C1 segment of cervical spinal cord (tissue), 14 donors: ENCODE measurements at regions not wholly inside any gene's neighbourhood (a gene's known extent, or its start where the extent isn't known, plus 50 kb on each side); places are given as distances from the start of the nearest gene placed in this dataset.

Source experiments
- DNase-seq, 14 donors: peaks; one replicate each; lab custom pipeline; 2025; lab: John Stamatoyannopoulos, UW

DNA sequence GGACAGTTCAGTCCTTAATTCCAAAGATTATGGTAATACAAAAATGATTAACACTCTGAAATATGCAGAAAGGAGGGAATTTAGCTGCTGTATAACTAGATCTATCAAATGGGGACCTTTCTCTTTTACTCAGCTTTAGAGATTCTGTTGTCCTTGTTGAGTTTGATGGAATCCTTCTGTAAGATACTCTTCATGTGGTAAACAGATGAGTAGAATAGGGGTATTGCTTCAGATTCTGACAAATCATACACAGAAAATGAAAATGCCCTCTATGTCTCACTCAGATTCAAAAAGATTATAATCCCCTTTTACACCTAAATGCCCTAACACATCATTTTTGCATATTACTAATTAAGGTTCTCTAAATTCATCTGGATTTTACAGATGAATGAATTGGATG is 50.7 kb downstream of the ARHGAP35 start:
- no peak for DNase-seq

DNA sequence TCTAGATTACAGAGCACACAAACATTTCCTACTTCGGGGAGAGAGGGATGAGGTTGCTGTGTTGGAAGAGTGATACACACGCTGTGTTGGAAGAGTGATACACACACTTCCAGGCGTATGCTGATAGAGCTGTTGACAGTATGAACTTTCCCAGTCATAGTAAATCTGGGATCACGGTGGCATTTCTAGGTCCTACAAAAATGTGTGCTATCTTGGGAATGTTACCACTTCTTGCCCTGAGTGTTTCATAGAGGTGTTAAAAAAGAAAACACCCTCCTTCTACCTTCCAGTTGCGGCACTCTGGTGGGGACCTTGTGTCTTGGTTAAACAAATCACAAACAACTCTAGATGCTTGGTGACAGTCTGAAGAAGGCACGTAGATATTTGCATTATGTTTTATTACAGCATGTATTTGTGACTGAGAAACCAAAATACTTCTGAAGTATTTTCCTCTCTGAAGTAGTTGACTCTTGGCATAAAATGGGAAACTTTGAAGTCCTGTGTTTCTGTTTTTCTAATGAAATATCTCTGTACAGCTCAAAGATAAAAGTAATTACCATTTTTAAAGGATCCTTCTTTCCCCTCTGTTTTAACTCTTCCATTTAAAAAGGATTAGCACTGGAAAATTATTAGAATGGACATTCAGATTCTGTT is 52.5 kb downstream of the ARHGAP35 start:
- no peak for DNase-seq

DNA sequence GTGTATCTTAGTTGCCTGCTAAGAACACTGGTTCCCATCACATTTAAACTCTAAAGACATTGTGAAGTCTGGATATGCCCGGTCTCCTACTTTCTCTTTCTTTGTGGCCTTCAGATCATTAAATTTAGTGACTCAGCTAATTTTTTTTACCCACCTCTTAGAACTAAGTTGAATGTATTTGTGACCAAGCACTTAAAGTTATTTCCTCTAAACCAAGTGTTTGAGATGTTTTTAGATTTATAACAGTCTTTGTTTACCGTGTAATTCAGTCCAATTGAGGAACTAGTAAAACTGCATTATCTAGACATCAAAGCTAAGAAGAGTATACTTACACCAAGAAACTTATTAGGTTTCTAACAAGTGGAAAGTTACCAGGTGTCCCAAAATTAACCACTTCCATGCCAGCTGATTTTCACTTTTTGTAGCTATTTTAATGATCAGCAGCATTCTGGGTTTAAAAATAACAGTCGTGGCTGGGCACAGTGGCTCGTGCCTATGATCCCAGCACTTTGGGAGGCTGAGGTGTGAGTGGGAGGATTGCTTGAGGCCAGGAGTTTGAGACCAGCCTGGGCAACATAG is 53.1 kb downstream of the ARHGAP35 start:
- DNase-seq, result no peak

GRCh38 chr19:46915386-46915785 is 54.6 kb downstream of the ARHGAP35 start:
- no peak for DNase-seq

- DNase-seq, result no peak
Observed at GRCh38 chr19:46917002-46917401, 56.2 kb downstream of the ARHGAP35 start.

- DNase-seq, result no peak
Observed at GRCh38 chr19:46919324-46919723, 58.5 kb downstream of the ARHGAP35 start.

DNA sequence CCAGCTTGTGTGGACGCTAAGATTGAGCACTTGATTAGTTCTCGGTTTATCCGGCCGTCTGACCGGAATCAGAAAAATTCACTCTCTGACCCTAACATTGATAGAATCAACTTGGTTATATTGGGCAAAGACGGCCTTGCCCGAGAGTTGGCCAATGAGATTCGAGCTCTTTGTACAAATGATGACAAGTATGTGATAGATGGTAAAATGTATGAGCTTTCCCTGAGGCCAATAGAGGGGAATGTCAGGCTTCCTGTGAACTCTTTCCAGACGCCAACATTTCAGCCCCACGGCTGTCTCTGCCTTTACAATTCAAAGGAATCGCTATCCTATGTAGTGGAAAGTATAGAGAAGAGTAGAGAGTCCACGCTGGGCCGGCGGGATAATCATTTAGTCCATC is 59.6 kb downstream of the ARHGAP35 start:
- DNase-seq, result no peak

- DNase-seq, result no peak
Observed at GRCh38 chr19:46921071-46921470, 60.3 kb downstream of the ARHGAP35 start.

GRCh38 chr19:46922465-46922864 is 61.7 kb downstream of the ARHGAP35 start:
- peak in 1 of 14 donors; percentile 27 for DNase-seq

GRCh38 chr19:46924874-46925547 is 64.2 kb downstream of the ARHGAP35 start:
- DNase-seq, result peak in 4 of 14 donors; percentile 21 to 44 (median 32)

GRCh38 chr19:46925548-46925950 is 64.8 kb downstream of the ARHGAP35 start:
- DNase-seq, result peak in 2 of 14 donors; percentile 16 to 51

DNA sequence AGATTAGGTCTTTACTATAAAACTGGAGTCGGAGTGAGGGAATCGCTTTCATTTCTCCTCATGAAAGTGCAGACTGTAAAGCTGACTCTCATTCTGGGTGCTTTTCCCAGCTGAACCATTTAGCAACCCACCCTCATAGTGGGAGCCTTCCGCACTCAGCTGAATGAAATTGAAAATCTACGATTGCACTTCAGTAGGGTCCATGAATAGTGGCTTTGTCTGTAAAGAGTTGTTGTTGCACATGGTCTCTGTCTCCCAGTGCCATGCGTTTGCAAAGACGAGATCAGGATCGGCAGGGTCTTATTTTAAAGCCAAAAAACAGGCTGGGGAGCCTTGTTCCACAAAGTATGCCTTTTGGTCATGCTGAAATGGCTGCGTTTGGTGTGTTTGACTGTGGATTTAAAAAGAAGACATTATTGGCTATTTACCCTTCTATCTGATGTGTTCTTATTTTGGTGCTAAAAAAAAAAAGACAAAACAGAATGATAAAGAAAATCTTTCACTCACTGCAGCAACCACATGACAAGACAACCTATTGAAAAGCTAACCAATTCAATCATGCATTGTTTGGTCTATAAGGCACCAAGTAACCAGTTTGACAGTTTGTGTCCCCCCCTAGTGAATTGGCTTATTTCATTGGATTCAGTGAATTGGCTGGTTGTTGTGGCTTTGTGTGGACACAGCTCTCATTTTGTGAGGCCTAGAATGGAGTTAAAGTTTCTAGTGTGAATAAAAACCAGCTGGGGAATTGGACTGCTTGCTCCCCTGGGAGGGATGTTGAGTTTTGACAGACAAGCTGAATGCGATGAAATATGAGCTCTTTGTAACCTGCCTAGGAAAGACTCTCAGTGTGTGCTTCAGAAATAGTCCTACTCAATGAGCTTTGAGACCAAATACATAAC is 65.6 kb downstream of the ARHGAP35 start:
- peak in 11 of 14 donors; percentile 11 to 78 (median 43) for DNase-seq

- peak in 2 of 14 donors; percentile 41 to 55 for DNase-seq
Observed at GRCh38 chr19:46927106-46927505, 66.3 kb downstream of the ARHGAP35 start.

- DNase-seq, result no peak
Observed at GRCh38 chr19:46927893-46928292, 67.1 kb downstream of the ARHGAP35 start.

GRCh38 chr19:46928951-46929350 is 68.2 kb downstream of the ARHGAP35 start:
- DNase-seq, result no peak

GRCh38 chr19:46931202-46931601 is 70.4 kb downstream of the ARHGAP35 start:
- DNase-seq, result peak in 10 of 14 donors; percentile 12 to 56 (median 36)

DNA sequence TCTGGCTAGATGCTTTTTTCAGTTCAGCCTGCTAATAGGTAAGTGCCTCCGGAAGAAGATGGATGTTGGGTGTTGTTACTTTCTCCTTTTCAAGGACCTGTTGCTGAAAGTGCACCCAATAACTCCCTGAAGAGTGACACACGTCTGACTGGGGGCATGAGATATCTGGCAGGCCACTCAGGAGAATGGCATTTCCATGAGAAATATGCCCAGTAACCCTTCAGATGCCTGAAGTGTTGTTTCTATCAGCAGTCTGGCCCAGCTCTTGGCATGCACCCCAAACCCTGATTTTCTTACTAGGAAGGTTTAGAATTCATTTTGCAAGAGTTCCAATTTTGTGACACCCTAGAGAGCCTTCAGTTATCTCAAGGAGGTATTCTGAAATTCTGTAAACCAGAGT is 71.5 kb downstream of the ARHGAP35 start:
- DNase-seq, result no peak

DNA sequence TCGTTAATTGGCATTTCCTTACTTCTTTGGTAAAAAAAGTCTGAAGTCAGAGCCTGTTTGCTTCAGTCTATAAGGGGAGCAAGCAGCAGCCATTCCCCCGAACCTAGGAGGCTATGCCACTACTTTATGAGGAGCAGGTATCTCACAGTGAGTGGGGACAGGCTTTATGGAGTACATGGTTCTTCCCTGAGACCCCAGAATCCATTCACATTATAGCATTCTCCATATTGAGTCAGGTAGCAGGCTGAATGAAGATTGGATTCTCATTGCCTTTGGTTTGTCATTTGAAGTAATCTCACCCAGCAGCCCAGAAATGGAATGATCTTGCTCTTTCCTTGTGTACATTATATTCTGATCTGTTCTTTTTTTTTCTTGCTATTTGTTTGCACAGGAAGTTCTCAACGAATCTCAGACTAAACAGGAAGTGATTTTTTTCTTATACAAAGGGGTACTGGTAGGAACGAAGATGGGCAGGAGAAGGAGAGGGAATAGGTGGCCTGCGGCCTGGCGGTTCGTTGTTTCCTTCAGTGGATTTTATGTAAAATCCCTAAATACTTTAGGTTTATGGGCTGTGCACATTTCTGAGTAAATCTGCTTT is 74.4 kb downstream of the ARHGAP35 start:
- no peak for DNase-seq

- no peak for DNase-seq
Observed at GRCh38 chr19:46943150-46943946, 76.3 kb upstream of the NPAS1 start.

DNA sequence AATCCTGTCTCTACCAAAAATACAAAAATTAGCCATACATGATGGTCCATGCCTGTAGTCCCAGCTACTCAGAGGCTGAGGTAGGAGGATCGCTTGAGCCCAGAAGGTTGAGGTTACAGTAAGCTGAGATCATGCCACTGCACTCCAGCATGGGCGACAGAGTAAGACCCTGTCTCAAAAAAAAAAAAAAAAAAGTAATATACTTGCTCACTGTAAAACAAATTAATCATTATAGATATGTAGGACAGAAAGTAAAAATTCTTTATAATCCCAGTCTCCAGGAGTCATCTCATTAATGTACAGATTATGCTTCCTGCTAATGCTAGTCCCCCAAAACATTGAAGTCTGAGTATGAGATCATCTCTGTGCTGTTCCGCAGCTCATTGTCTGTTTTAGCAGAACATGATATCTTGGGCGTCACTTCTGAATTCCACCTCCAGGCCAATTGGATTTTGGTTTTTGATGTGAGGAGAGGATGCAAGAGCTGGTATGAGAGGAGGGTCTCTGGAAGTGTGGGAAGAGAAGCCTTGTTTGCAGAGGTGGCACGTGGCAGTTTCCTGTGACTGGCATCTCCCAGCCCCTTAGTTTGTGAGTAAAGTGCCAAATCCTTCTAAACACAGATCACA is 75.4 kb upstream of the NPAS1 start:
- DNase-seq, result no peak
